NCI-H2196 (cell line): ENCODE measurements at regions not wholly inside any gene's neighbourhood (a gene's known extent, or its start where the extent isn't known, plus 50 kb on each side); places are given as distances from the start of the nearest gene placed in this dataset.
A peak's percentile ranks its signal among the peaks of the same experiment; 100 is the strongest.

Source experiments
- DNase-seq: peaks from one replicate; lab custom pipeline; 2025; ENCODE audit not compliant: unreplicated experiment; lab: John Stamatoyannopoulos, UW

DNA sequence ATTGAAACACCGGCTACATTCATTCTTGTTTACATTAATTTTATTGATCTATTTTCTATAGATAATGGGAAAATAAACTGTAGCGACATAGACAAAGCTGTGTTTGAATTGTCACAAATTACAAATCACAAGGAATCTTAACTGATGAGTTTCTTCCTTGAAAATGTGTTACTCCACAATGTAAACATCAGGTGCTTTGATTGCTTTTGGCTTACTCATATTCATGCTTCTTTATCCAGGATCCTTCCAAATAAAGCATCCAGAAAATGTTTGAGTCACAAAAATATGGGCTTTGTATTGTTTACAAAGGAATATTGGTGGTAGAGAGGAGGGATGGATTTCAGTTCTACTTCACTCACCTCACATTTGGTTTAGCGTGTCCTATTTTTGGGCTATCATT is 64.0 kb downstream of the BMP2 start:
- DNase-seq = no peak

DNA sequence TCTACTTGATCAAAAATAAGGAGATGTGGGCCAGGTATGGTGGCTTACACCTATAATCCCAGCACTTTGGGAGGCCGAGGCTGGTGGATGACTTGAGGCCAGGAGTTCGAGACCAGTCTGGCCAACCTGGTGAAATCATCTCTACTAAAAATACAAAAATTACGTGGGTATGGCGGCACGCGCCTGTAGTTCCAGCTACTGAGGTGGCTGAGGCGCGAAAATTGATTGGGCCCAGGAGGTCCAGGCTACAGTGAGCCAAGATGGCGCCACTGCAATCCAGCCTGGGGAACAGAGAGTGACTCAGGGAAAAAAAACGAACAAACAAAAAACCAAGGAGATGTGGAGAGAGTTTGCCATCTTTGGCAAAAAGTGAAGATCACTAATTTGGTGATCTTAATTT is 65.3 kb downstream of the BMP2 start:
- no peak for DNase-seq

GRCh38 chr20:6835609-6836008 is 68.1 kb downstream of the BMP2 start:
- DNase-seq = no peak

GRCh38 chr20:6836821-6837374 is 69.4 kb downstream of the BMP2 start:
- DNase-seq = no peak

DNA sequence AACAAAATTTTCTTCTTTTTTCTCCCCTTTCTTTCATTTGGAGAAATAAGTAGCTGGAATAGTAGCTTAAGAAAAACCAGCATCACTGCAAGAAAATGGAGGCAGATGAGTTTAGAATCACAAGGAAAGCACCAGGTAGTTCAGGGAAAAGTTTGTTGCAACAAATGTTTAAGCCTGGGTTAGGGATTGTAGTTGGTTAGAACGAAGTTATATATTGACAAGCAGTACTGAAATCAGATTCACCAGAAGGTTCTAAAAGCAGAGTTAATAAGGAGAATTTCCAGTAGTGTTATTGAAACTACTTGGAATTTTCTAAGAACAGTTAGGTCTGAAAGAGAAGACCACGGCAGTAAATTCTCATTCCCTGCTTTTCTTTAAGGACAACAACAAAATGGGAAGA is 70.2 kb downstream of the BMP2 start:
- no peak for DNase-seq

GRCh38 chr20:6838181-6838826 is 70.8 kb downstream of the BMP2 start:
- DNase-seq = peak; percentile 29

- DNase-seq = no peak
These were observed 73.6 kb downstream of the BMP2 start for GRCh38 chr20:6841128-6841527.

- DNase-seq = no peak
These were observed 77.7 kb downstream of the BMP2 start for GRCh38 chr20:6845141-6845540.

DNA sequence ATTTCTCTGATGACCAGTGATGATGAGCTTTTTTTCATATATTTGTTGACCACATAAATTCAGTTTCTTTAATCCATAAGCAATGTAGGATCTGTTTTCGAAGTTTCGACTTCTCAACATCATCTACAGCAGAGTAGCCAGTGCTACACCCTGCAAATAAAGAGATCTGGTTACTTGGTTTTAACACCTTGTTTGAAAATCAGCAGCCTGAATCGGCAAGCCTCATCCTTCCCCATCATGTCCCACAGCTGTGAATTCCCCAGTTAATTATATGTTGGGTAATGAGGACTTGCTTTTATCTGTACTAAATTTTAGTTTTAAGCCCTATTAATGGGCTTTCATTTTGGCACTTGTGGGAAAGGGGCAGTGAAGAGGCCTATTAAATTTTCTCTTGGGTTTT is 80.6 kb downstream of the BMP2 start:
- no peak for DNase-seq

DNA sequence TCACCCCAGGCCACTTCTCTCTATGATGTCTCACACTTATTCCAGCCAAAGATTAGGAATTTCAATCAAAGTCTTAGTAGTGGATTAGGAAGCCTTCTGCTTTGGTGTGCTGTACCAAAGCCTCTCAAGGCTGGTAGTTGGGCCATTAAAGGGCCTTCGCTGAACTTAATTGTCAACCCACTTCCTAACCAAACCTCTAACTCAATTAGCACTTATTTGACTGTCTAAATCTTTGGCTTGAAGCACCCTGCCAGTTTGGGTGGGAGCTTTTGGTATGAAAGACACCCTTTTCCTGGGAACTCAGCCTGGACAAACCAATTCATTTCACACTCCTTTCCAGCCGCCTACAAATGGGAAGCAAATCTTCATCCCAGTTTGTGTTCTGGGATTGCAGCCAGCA is 81.5 kb downstream of the BMP2 start:
- no peak for DNase-seq

GRCh38 chr20:6851136-6851535 is 83.7 kb downstream of the BMP2 start:
- DNase-seq = no peak

DNA sequence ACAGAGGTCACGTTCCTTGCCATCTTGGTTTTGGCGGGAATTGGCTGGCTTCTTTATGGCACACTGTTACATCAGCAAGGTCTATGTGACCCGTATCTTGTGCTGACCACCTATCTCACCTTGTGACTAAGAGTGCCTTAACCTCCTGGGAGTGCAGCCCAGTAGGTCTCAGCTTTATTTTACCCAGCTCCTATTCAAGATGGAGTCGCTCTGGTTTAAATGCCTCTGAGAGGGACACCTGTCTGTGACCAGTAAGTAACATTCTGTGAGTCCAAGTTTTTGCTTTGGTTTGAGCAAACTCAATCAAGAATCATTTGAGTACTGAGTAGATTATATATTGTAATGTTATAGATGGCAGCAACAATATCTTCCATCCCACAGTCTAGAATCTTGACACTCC is 85.0 kb downstream of the BMP2 start:
- no peak for DNase-seq

DNA sequence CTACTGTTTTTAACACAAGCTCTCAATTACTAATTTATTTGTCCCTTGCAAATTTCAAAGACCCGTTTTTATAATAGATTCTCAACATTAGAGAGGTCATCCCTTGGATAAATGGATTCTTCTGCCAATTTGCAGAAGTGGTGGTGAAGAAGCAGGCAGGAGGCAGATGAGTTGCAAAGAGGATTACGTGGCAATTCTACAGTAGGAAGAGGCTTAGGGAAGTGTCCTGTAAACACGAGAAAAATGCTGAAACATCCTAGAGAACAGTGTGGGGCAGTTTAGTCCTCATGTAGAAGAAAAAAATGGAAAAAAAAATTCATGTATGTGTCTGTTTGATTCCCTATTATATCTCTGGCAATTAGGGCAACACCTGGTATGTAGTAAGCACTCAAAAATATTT is 87.6 kb downstream of the BMP2 start:
- no peak for DNase-seq

DNA sequence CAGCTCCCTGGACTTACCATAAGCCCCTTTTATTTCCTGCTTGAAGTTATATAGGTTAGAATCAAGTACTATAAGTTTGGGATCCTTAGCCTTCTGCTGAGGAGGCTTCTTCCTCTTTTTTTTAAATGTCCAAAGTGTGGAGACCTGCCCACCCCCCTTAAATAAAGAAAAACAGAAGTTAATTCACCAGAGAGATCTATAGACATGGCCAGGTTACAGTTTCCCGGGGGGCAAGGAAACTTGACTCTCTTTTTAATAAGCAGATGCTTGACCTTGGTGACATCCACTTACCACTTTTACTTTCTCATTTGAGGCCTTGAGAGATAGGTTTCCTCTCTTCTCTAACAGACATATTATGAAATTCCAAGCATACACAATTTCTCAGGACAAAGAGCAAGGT is 88.3 kb downstream of the BMP2 start:
- no peak for DNase-seq

DNA sequence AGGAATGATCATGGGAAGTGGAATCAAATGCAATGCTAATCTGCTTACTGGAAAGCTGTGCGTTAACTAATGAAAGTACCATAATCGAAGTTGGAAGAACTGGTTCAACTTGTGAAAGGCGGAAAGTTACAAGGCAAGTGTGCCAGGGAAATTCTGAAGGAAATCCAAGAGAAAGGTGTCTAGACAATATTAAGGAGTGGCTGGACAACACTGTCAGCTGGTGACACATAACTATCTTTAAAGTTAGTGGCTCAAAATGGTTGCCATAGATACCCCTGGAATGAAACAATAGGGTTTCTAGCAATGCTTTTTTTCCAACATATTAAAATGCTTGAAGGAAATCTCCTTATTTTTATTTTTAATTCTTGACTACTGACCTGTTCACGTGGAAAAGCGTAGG is 90.4 kb downstream of the BMP2 start:
- no peak for DNase-seq

DNA sequence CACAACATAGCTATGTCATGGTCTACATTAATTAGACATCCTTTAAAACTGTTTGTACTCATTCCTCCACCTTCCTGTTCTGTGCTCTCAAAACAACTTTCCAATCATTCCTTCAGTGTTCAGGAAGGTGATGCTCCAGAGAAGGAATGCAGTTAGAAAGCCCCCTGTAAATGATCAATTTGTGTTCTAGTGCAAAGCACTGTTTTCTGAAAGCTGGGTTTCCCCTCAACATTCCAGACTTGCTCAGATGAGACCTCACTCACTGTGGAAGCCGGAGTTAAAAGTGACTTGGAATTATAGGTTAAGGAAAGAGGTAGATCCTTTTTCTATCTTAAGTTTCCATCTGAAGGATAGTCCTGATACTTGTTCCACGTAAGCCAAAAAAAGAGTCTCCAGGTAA is 95.9 kb downstream of the BMP2 start:
- DNase-seq = no peak

- no peak for DNase-seq
These were observed 96.3 kb downstream of the BMP2 start for GRCh38 chr20:6863798-6864201.

DNA sequence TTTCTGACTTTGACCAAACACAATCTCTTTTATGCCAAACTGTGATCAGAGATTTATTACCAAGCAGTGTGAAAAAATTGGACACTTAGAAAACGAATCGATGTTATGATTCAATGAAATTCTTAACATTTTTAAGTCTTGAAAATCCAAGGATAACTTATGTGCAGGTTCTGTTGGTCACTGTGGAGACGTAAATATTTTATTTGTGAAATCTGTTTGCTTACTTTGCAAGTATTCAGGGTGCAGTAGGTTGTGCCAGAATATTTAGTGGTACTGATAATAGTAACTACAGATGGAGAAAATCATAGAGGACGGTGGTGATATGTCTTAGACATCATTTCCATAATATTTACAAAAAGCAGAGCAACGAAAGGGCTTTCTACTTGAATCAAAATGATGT is 97.3 kb downstream of the BMP2 start:
- DNase-seq = no peak

- no peak for DNase-seq
These were observed 99.3 kb downstream of the BMP2 start for GRCh38 chr20:6866741-6867140.

GRCh38 chr20:6868861-6869260 is 101.4 kb downstream of the BMP2 start:
- DNase-seq = no peak

DNA sequence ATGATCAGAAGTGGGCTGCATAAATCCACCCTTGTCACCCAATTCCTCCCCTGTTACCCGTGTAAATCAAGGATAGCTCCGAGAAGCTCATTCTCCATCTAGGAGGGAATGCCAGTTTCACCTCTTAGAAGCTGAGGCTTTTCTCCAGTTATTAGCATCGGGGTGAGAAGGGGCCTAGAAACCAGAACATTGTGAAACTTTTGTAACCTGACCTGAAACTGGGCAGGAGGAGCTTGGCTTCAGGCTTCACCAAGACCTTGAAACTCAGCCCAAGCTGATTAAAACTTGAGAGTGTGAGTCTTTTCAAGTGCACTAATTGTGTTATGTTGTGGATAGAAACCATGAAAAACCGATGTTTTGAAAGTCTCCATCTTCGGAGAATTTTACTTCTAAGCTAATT is 103.1 kb downstream of the BMP2 start:
- DNase-seq = no peak

- no peak for DNase-seq
These were observed 110.1 kb downstream of the BMP2 start for GRCh38 chr20:6877633-6878032.

DNA sequence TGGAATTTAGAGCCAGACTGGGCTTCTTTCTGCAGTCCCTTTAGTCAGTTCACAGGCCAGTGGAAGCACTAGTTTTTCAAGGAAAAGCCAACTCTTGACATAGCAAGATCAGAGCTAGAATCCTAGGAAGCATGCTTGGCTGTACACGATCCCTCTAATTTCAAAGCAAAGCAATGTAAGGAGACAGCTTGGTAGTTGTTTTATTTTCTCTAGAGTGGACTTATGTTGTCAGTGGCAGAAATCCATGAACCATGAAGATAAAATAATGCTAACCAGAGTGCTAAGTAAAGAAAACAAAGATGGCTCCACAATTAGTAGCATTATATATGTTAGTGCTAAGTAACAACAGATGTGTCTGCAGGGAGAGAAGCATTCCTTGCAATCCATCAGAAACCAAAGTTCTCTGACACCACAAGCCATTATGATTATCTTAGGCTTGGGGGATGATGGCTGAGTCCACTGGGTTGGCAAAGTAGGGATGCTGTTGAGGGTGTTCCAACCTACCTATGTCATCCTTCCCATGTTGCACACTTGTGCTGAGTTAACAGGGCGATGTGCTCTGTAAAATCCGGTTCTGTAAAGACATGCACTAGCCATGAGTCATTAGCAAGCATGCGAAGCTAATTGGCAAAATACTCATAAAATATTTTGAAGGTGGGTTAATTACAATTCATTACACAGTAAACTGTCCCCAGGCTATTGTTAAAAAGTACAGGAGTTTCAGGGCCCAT is 115.2 kb downstream of the BMP2 start:
- no peak for DNase-seq
